Cardiac fibroblast (primary cell): ENCODE measurements at regions not wholly inside any gene's neighbourhood (a gene's known extent, or its start where the extent isn't known, plus 50 kb on each side); places are given as distances from the start of the nearest gene placed in this dataset.

ENCODE experiments used
- DNase-seq, 2 donors: peaks; one replicate each; pipeline versions ENCODE4 v3.0.0 to v3.0.0-alpha.2; 2010; ENCODE audit warnings: low read depth in 2 of 2
- H3K4me3 ChIP-seq, 2 donors: replicated peaks in 1 of 2; 1 replicate in 1 of 2; 2 replicates in 1 of 2; pipeline ENCODE4 v1.5.1; 2011; ENCODE audit warnings: low read depth in 2 of 2, low read length in 2 of 2, mild to moderate bottlenecking in 2 of 2, moderate library complexity in 1 of 2
- TF ChIP-seq, protein P1 (sequence below): IDR thresholded peaks from one replicate; pipeline ENCODE4 v1.5.1; 2011; ENCODE audit warnings: low read depth, mild to moderate bottlenecking, low read length, inconsistent platforms

GRCh38 chr18:68267583-68267982 is 447.3 kb downstream of the TMX3 start:
- TF ChIP-seq, protein P1, sequence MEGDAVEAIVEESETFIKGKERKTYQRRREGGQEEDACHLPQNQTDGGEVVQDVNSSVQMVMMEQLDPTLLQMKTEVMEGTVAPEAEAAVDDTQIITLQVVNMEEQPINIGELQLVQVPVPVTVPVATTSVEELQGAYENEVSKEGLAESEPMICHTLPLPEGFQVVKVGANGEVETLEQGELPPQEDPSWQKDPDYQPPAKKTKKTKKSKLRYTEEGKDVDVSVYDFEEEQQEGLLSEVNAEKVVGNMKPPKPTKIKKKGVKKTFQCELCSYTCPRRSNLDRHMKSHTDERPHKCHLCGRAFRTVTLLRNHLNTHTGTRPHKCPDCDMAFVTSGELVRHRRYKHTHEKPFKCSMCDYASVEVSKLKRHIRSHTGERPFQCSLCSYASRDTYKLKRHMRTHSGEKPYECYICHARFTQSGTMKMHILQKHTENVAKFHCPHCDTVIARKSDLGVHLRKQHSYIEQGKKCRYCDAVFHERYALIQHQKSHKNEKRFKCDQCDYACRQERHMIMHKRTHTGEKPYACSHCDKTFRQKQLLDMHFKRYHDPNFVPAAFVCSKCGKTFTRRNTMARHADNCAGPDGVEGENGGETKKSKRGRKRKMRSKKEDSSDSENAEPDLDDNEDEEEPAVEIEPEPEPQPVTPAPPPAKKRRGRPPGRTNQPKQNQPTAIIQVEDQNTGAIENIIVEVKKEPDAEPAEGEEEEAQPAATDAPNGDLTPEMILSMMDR, result no peak
- DNase-seq, result peak; percentile 34 to 82
- H3K4me3 ChIP-seq, result no peak overlapping the region

GRCh38 chr18:68263481-68263880 is 451.4 kb downstream of the TMX3 start:
- TF ChIP-seq, protein P1, result no peak
- H3K4me3 ChIP-seq, result no peak overlapping the region
- peak; percentile 5 to 73 for DNase-seq

DNA sequence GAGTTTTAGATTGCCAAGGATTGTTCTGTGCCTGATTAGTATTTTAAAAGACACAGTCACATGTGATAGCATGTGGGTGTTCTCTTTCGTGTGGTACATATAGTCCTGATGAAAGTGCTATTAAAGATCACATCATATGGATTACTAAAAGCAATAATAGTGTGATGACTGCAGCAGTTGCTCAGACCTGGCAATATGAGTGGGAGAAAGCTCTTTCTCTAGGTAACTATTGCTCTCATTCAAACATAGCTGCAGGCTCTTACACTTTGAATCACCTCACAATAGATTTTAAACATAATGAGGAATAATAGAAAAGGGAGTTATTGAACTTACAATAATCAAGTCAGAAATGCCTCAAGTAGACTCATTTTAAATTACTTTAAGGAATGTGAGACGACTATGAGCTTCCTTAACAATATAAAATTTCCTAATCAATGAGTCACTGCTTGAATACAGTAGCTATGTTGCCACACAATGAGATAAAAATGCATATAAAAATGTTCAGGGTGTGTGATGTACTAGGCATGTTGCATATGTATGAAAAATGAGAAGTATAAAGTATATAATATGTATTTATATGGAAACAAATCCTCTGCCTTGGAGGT is 452.1 kb downstream of the TMX3 start:
- no peak overlapping the region for H3K4me3 ChIP-seq
- TF ChIP-seq, protein P1, result no peak
- DNase-seq, result peak; percentile 61 to 88

DNA sequence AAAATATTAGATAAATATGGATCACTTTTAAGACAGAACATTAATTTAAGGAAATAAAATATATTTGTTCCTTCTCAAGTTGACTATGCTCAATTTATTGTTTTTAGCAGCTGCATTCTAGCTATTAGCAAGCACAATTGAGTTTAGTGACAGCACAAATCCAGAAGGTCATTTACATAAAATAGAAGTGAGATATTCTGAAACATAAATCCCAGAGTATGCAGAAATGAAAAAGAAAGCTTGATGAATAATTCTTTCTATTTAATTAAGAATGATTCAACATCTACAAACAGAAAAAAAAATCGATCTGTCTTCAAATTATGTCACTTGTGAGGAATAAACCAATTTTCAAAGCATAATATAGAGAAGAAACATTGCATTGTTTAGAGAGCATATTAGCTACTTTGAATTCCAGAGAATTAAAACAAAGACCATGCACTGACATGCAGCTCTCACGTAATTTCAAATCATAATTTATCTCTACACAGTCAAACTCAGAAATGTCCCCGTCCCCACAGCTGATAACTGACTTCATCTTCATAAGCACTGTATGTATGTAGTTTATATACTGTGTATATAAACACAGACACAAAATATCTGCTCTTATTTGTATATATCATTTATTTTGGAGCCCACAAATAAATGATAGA is 458.4 kb downstream of the TMX3 start:
- DNase-seq, result no peak
- TF ChIP-seq, protein P1, result no peak
- H3K4me3 ChIP-seq, result no peak overlapping the region

DNA sequence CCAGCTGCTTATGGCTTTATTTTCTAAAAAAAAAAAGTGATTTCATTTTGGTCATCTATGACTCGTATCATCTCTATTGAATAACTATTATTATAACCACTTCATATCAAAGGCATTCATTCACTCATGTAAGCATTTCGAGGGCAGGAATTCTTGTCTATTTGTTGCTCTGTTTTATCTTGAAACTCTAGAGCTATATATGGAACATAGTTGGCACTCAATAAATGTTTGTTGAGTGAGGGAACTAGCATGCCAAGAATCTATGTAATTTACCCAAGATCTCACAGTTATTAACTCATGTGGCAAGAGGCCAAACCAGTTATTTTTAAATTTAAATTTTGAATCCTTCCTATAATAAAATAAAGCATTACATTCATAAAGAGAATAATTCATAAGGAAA is 470.1 kb downstream of the TMX3 start:
- TF ChIP-seq, protein P1, result no peak
- peak; percentile 41 to 84 for DNase-seq
- H3K4me3 ChIP-seq, result no peak overlapping the region

DNA sequence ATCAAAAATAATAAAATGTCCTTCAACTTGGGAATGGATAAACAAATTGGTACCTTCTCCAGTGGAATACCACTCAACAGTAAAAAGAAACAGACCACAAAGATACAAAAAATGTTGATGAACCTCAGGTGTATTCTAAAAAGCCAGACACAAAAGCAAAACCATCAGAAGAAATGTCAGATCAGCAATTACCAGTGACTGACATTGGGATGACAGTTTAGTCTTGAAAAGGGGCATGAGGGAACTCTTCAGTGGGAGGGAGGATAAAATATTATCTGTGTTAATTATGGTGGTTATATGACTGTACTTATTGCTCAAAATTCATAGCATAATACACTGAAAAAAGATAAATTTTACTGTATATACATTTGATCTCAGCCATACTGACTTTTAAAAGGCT is 473.0 kb downstream of the TMX3 start:
- TF ChIP-seq, protein P1, result no peak
- H3K4me3 ChIP-seq, result no peak overlapping the region
- no peak for DNase-seq
